Ishikawa (cell line): ENCODE measurements at regions not wholly inside any gene's neighbourhood (a gene's known extent, or its start where the extent isn't known, plus 50 kb on each side); places are given as distances from the start of the nearest gene placed in this dataset.

Experiments used
- CEBPB ChIP-seq: IDR thresholded peaks from 2 replicates; pipeline ENCODE4 v1.6.1; 2012
- CREB1 ChIP-seq: IDR thresholded peaks from 2 replicates; pipeline ENCODE4 v1.6.1; 2012; ENCODE audit warnings: low read depth
- EGR1 ChIP-seq: IDR thresholded peaks from 2 replicates; pipeline ENCODE4 v1.6.1; 2012
- EP300 ChIP-seq: IDR thresholded peaks from 2 replicates; pipeline ENCODE4 v1.6.1; 2012; ENCODE audit warnings: borderline replicate concordance
- FOXM1 ChIP-seq: IDR thresholded peaks from 2 replicates; pipeline ENCODE4 v1.6.1; 2012; ENCODE audit warnings: low read depth, borderline replicate concordance
- NFIC ChIP-seq: IDR thresholded peaks from 2 replicates; pipeline ENCODE4 v1.6.1; 2012
- RAD21 ChIP-seq: IDR thresholded peaks from 2 replicates; pipeline ENCODE4 v1.6.1; 2012; ENCODE audit warnings: low read depth
- REST ChIP-seq: IDR thresholded peaks from 2 replicates; pipeline ENCODE4 v1.6.1; 2012; ENCODE audit warnings: low read depth, mild to moderate bottlenecking
- TAF1 ChIP-seq: IDR thresholded peaks from 2 replicates; pipeline ENCODE4 v1.6.1; 2012; ENCODE audit warnings: low read depth, mild to moderate bottlenecking
- TCF12 ChIP-seq: IDR thresholded peaks from 2 replicates; pipeline ENCODE4 v1.6.1; 2012; ENCODE audit warnings: low read depth
- TEAD4 ChIP-seq: IDR thresholded peaks from 2 replicates; pipeline ENCODE4 v1.6.1; 2012
- YY1 ChIP-seq: IDR thresholded peaks from 2 replicates; pipeline ENCODE4 v1.6.1; 2012; ENCODE audit warnings: low read depth
- ZBTB7A ChIP-seq: IDR thresholded peaks from 2 replicates; pipeline ENCODE4 v1.6.1; 2012; ENCODE audit warnings: low read depth
- TF ChIP-seq, protein P1 (sequence below): IDR thresholded peaks from 2 replicates; pipeline ENCODE4 v1.6.1; 2012
- TF ChIP-seq, protein P2 (sequence below): IDR thresholded peaks from 2 replicates; pipeline ENCODE4 v1.6.1; 2012

GRCh38 chr2:144239306-144239705 is 280.6 kb downstream of the ZEB2 start:
- TF ChIP-seq CEBPB (no peak), CREB1 (no peak)

GRCh38 chr2:144237830-144238627 is 281.9 kb downstream of the ZEB2 start:
- TF ChIP-seq YY1 (no peak), RAD21 (no peak), EGR1 (no peak), TAF1 (no peak), CEBPB (no peak)
- TF ChIP-seq, protein P1, sequence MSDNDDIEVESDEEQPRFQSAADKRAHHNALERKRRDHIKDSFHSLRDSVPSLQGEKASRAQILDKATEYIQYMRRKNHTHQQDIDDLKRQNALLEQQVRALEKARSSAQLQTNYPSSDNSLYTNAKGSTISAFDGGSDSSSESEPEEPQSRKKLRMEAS, result no peak

DNA sequence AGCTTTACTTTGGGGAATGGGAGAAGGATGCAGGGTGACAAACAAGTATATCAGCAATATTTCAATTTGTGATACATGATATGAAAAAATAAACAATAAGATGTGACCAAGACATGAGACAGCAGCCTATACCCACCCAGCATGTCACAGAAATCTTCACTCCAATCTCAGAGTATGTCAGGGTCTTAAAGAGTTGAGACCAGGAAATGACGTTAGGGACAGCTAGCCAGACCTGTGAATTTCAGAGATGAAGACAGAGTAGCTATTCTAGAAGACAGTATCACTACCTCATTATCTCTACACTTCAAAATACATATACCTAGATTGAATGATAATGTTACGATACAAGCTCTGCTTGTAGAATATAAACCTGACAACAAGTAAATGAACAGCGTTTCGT is 282.8 kb downstream of the ZEB2 start:
- no peak for TF ChIP-seq TAF1
- TF ChIP-seq, protein P2, sequence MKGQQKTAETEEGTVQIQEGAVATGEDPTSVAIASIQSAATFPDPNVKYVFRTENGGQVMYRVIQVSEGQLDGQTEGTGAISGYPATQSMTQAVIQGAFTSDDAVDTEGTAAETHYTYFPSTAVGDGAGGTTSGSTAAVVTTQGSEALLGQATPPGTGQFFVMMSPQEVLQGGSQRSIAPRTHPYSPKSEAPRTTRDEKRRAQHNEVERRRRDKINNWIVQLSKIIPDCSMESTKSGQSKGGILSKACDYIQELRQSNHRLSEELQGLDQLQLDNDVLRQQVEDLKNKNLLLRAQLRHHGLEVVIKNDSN, result no peak
- TF ChIP-seq CREB1, result no peak
- no peak for TF ChIP-seq NFIC
- TF ChIP-seq TEAD4, result no peak

DNA sequence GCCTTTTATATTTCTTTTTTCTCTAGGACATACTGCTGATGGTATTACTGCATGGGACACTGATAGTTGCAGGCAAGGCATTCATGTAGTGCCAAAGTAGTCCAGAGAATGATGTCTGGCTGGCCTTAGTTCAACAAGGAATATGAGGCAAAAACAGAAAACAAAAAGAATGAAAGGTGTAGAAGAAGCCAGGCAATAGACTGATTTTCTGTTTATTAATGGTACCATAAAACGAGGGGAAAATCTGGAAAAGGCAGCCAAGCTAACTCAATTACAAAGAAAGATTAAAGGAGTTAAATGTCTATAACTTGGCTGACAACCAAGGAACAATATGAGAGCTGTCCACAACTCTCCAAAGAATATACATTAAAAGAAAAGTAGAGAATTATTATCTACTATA is 284.9 kb downstream of the ZEB2 start:
- TF ChIP-seq RAD21 (no peak), TCF12 (no peak), EGR1 (no peak), CEBPB (no peak)

GRCh38 chr2:144234542-144234871 is 285.4 kb downstream of the ZEB2 start:
- TF ChIP-seq ZBTB7A (no peak), FOXM1 (no peak), CREB1 (no peak), TCF12 (no peak), CEBPB (no peak), EGR1 (no peak), RAD21 (no peak), TEAD4 (no peak), YY1 (no peak)
- TF ChIP-seq, protein P1, result no peak

- TF ChIP-seq, protein P2, result no peak
- TF ChIP-seq FOXM1 (no peak), EP300 (no peak), CEBPB (no peak), TAF1 (no peak), CREB1 (no peak), YY1 (no peak), ZBTB7A (no peak), REST (no peak), EGR1 (no peak), NFIC (no peak), RAD21 (no peak), TCF12 (no peak), TEAD4 (no peak)
- TF ChIP-seq, protein P1, result no peak
These were observed 286.0 kb downstream of the ZEB2 start for GRCh38 chr2:144233733-144234541.

DNA sequence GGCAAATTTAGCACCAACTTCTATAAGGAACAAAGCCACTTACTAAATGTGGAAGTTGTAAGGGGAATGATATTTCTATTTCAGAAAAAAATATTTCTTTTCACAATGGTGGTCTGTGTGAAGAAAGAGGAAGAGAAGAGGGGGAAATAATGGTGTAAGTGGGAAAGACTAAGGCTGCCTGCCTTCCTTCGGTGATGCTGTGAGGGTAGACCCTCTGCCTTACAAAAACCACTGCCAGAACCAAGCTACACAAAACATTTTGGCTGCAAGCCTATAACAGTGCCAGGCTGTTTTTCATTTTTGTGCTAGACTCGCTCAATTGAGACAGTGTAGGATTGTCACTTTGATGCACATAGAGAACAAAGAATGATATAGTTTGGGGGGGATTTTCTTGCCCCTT is 286.6 kb downstream of the ZEB2 start:
- no peak for TF ChIP-seq REST
- TF ChIP-seq TAF1, result no peak
- TF ChIP-seq ZBTB7A, result no peak
